ENCODE measurements at regions not wholly inside any gene's neighbourhood (a gene's known extent, or its start where the extent isn't known, plus 50 kb on each side); places are given as distances from the start of the nearest gene placed in this dataset.

- Histone ChIP-seq H2BK12ac (ENCODE audit: low read depth, low read length) (no peak overlapping the region), H3K79me2 (ENCODE audit: control insufficient read depth in 1 of 2, insufficient read depth in 2 of 2, low read length in 2 of 2) (no peaks in the 10 kb centered on the region), H3K4me2 (ENCODE audit: insufficient read depth in 1 of 2, low read depth in 2 of 2, low read length in 2 of 2) (no peak overlapping the region), H2AFZ (ENCODE audit: low read length) (no peak overlapping the region), H2BK15ac (ENCODE audit: low read length) (no peak overlapping the region), H3K23me2 (ENCODE audit: low read depth, low read length) (no peaks in the 10 kb centered on the region; the same call in 1 of the 2 replicates), H3K36me3 (ENCODE audit: control insufficient read depth in 2 of 4, insufficient read depth in 4 of 4, low read length in 3 of 4) (no peaks in the 10 kb centered on the region), H3K27ac (ENCODE audit: low read depth, low read length) (no peak overlapping the region), H2BK5ac (ENCODE audit: low read depth, low read length) (no peak overlapping the region), H4K5ac (ENCODE audit: insufficient read length, low read depth, low read length) (no peak overlapping the region), H3K4ac (replicated peaks; ENCODE audit: insufficient read length, low read depth, low read length) (no peak overlapping the region), H3K9ac (replicated peaks in 1 of 4; ENCODE audit: extremely low read depth in 1 of 4, low read depth in 3 of 4, low read length in 3 of 4) (no peak overlapping the region), H2BK120ac (replicated peaks; ENCODE audit: low read depth, low read length) (no peak overlapping the region), H3K27me3 (replicated peaks in 1 of 4; ENCODE audit: control insufficient read depth in 3 of 4, extremely low read depth in 1 of 4, insufficient read depth in 3 of 4, low read length in 3 of 4) (no peaks in the 10 kb centered on the region), H3K18ac (ENCODE audit: extremely low read depth, low read length) (no peak overlapping the region), H3K79me1 (ENCODE audit: low read depth, low read length) (no peaks in the 10 kb centered on the region), H2AK5ac (ENCODE audit: low read depth, low read length) (no peak overlapping the region), H3K4me3 (ENCODE audit: extremely low read depth in 1 of 4, insufficient read depth in 2 of 4, low read depth in 3 of 4, low read length in 4 of 4) (no peak overlapping the region), H3K4me1 (replicated peaks in 1 of 4; ENCODE audit: control insufficient read depth in 3 of 4, insufficient read depth in 4 of 4, low read length in 3 of 4) (no peaks in the 10 kb centered on the region), H4K20me1 (replicated peaks in 1 of 2; ENCODE audit: control insufficient read depth in 1 of 2, insufficient read depth in 2 of 2, low read length in 2 of 2) (no peaks in the 10 kb centered on the region), H3K56ac (replicated peaks; ENCODE audit: insufficient read length, low read depth, low read length) (no peak overlapping the region), H2BK20ac (ENCODE audit: low read length) (no peak overlapping the region), H3K23ac (ENCODE audit: insufficient read length) (no peak overlapping the region), H3K14ac (ENCODE audit: insufficient read length) (no peak overlapping the region), H4K8ac (ENCODE audit: extremely low read depth, insufficient read depth, low read length) (no peak overlapping the region), H3K9me3 (ENCODE audit: insufficient read depth in 2 of 2, low read depth in 1 of 2, low read length in 1 of 2) (no peaks in the 10 kb centered on the region), H4K91ac (replicated peaks; ENCODE audit: insufficient read length, low read length) (no peak overlapping the region)
- FAIRE-seq (no peak), DNase-seq (ENCODE audit: low read depth in 1 of 2, low spot score in 2 of 2) (no peak)
- CTCF ChIA-PET (ENCODE audit: partially characterized antibody) = interaction anchor here (0.9 kb wide), 1 partner anchor 9 kb away, joined by 3 read pairs; no protein-coding TSS in a partner anchor
- POLR2A ChIA-PET (ENCODE audit: partially characterized antibody) = no interaction called here
- 89% methylated on average over 2 of the region's 2 CpGs; no CpG with 5 or more reads in 1 of the 2 experiments for WGBS, 2 experiments (ENCODE audit: extremely low coverage in 1 of 2, insufficient coverage in 1 of 2, insufficient read length in 1 of 2, insufficient replicate concordance in 2 of 2, low coverage in 1 of 2, low lambda C conversion rate in 2 of 2, missing lambda C conversion rate in 1 of 2)
- no peak for TF ChIP-seq POLR2A (IDR thresholded peaks at IDR 0.05; ENCODE audit: control extremely low read depth in 1 of 2, low read depth in 2 of 2, low read length in 2 of 2)
- TF ChIP-seq KDM5A (IDR thresholded peaks at IDR 0.05; ENCODE audit: low read length) = no peak
- TF ChIP-seq, protein P1, sequence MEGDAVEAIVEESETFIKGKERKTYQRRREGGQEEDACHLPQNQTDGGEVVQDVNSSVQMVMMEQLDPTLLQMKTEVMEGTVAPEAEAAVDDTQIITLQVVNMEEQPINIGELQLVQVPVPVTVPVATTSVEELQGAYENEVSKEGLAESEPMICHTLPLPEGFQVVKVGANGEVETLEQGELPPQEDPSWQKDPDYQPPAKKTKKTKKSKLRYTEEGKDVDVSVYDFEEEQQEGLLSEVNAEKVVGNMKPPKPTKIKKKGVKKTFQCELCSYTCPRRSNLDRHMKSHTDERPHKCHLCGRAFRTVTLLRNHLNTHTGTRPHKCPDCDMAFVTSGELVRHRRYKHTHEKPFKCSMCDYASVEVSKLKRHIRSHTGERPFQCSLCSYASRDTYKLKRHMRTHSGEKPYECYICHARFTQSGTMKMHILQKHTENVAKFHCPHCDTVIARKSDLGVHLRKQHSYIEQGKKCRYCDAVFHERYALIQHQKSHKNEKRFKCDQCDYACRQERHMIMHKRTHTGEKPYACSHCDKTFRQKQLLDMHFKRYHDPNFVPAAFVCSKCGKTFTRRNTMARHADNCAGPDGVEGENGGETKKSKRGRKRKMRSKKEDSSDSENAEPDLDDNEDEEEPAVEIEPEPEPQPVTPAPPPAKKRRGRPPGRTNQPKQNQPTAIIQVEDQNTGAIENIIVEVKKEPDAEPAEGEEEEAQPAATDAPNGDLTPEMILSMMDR (IDR thresholded peaks at IDR 0.05; ENCODE audit: control extremely low read depth in 1 of 3, insufficient read depth in 1 of 3, low read depth in 1 of 3, low read length in 3 of 3) = no peak
- TF ChIP-seq, protein P2, sequence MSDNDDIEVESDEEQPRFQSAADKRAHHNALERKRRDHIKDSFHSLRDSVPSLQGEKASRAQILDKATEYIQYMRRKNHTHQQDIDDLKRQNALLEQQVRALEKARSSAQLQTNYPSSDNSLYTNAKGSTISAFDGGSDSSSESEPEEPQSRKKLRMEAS (IDR thresholded peaks at IDR 0.05) = no peak
- no peak for TF ChIP-seq POLR2AphosphoS5 (IDR thresholded peaks at IDR 0.05; ENCODE audit: low read depth, low read length)
- no peak for TF ChIP-seq SP2 (IDR thresholded peaks at IDR 0.05; ENCODE audit: low read length)
- TF ChIP-seq CHD1 (IDR thresholded peaks at IDR 0.05; ENCODE audit: low read depth, low read length) = no peak
- TF ChIP-seq MAFK (IDR thresholded peaks at IDR 0.05; ENCODE audit: low read depth, low read length) = no peak
- TF ChIP-seq NANOG (IDR thresholded peaks at IDR 0.05; ENCODE audit: insufficient read depth, low read depth, low read length, poor library complexity, severe bottlenecking) = no peak
- no peak for TF ChIP-seq EP300 (IDR thresholded peaks at IDR 0.05; ENCODE audit: borderline replicate concordance in 1 of 2, low read depth in 2 of 2, low read length in 2 of 2)
- no peak for TF ChIP-seq FOSL1 (IDR thresholded peaks at IDR 0.05; ENCODE audit: insufficient read depth, low read depth, low read length)
Measured at GRCh38 chr16:52613508-52613907, 66.6 kb upstream of the TOX3 start.
